B cell (primary cell): ENCODE measurements at regions not wholly inside any gene's neighbourhood (a gene's known extent, or its start where the extent isn't known, plus 50 kb on each side); places are given as distances from the start of the nearest gene placed in this dataset.

ENCODE experiments used
- ATAC-seq: fragments of 200-7000 bp; cut with Tn5 transposase; one replicate; pipeline ENCODE4 v1.10.0; 2021; ENCODE audit warnings: low read depth, mild to moderate bottlenecking, moderate number of reproducible peaks, moderate library complexity
- CTCF ChIA-PET: fragments of 350-600 bp; sonication (Branson Sonifier 250); formaldehyde crosslinking; loops from one replicate; lab custom pipeline; 2021; ENCODE audit warnings: antibody characterized with exemption, inconsistent platforms; lab: Charles Lee
- POLR2A ChIA-PET: fragments of 350-600 bp; sonication (Branson Sonifier 250); formaldehyde crosslinking; loops from one replicate; lab custom pipeline; 2021; ENCODE audit warnings: antibody characterized with exemption; lab: Charles Lee
- DNase-seq: peaks from one replicate; pipeline ENCODE4 v3.0.0; 2013
- H2AFZ ChIP-seq: 2 replicates; pipeline ENCODE4 v1.6.1; 2012; ENCODE audit warnings: mild to moderate bottlenecking, low read depth, low read length; ENCODE audit not compliant: insufficient read depth, poor library complexity, severe bottlenecking
- H3K27ac ChIP-seq, 2 donors: 1 replicate in 1 of 2; 2 replicates in 1 of 2; pipeline ENCODE4 v1.5.1; 2012 to 2013; ENCODE audit warnings: low read length in 2 of 2, mild to moderate bottlenecking in 2 of 2, moderate library complexity in 1 of 2
- H3K27me3 ChIP-seq, 4 experiments: fragments of 200-600 bp in 1 of 4; sonication (generic) in 1 of 4; replicated peaks in 1 of 4; 1 replicate in 2 of 4; 2 replicates in 2 of 4; pipeline versions ENCODE4 v1.6.1 to v1.7.0; 2013 to 2016; ENCODE audit warnings: low read length in 3 of 4, mild to moderate bottlenecking in 2 of 4, mixed read lengths in 1 of 4, moderate library complexity in 1 of 4; ENCODE audit not compliant: insufficient read depth in 4 of 4, control insufficient read depth in 3 of 4; ENCODE audit errors: control extremely low read depth in 1 of 4
- H3K36me3 ChIP-seq, 2 experiments: replicated peaks in 1 of 2; 1 replicate in 1 of 2; 2 replicates in 1 of 2; pipeline versions ENCODE4 v1.6.1 to v1.7.1; 2013; ENCODE audit warnings: low read length in 1 of 2; ENCODE audit not compliant: insufficient read depth in 2 of 2, control insufficient read depth in 1 of 2; ENCODE audit errors: control extremely low read depth in 1 of 2, extremely low read depth in 1 of 2
- H3K4me1 ChIP-seq, 2 donors: fragments of 200-600 bp in 1 of 2; sonication (generic) in 1 of 2; 1 replicate in 1 of 2; 2 replicates in 1 of 2; pipeline versions ENCODE4 v1.5.1 to v1.6.1; 2013 to 2017; ENCODE audit warnings: low read length in 2 of 2; ENCODE audit not compliant: control insufficient read depth in 2 of 2, insufficient read depth in 2 of 2
- H3K4me2 ChIP-seq: replicated peaks from 2 replicates; pipeline ENCODE3; 2012; ENCODE audit warnings: mild to moderate bottlenecking, low read depth, low read length; ENCODE audit not compliant: poor library complexity, severe bottlenecking
- H3K4me3 ChIP-seq, 5 experiments: fragments of 200-600 bp in 1 of 5; sonication (generic) in 1 of 5; 1 replicate in 3 of 5; 2 replicates in 2 of 5; pipeline versions ENCODE4 v1.5.1 to v1.7.0; 2011 to 2016; ENCODE audit warnings: low read length in 4 of 5, mild to moderate bottlenecking in 4 of 5, low read depth in 2 of 5, control low read depth in 1 of 5, moderate library complexity in 1 of 5; ENCODE audit not compliant: insufficient read depth in 1 of 5; ENCODE audit errors: control extremely low read depth in 1 of 5, extremely low read depth in 1 of 5
- H3K79me2 ChIP-seq: fragments of 200-600 bp; sonication (generic); one replicate; pipeline ENCODE4 v1.6.0; 2016; ENCODE audit warnings: low read length; ENCODE audit not compliant: control insufficient read depth, insufficient read depth
- H3K9ac ChIP-seq: fragments of 200-600 bp; sonication (generic); 2 replicates; pipeline ENCODE4 v1.6.1; 2017; ENCODE audit warnings: mild to moderate bottlenecking, low read length, moderate library complexity
- H3K9me3 ChIP-seq, 3 donors: one replicate each; pipeline versions ENCODE4 v1.6.1 to v1.7.1; 2013; ENCODE audit warnings: low read length in 2 of 3; ENCODE audit not compliant: control insufficient read depth in 2 of 3, insufficient read depth in 1 of 3; ENCODE audit errors: control extremely low read depth in 1 of 3
- H4K20me1 ChIP-seq: 2 replicates; pipeline ENCODE4 v1.6.0; 2012; ENCODE audit warnings: mild to moderate bottlenecking, low read length; ENCODE audit not compliant: insufficient read depth, control insufficient read depth, poor library complexity, severe bottlenecking
- H3K27ac Mint-ChIP-seq: one replicate; pipeline ENCODE4 v1.8.0; 2021; ENCODE audit warnings: mixed read lengths
- H3K27me3 Mint-ChIP-seq: one replicate; pipeline ENCODE4 v1.8.0; 2021; ENCODE audit warnings: mixed read lengths
- H3K4me1 Mint-ChIP-seq: one replicate; pipeline ENCODE4 v1.8.0; 2021; ENCODE audit warnings: mixed read lengths
- H3K4me3 Mint-ChIP-seq: one replicate; pipeline ENCODE4 v1.8.0; 2021; ENCODE audit warnings: mixed read lengths
- H3K9me3 Mint-ChIP-seq: one replicate; pipeline ENCODE4 v1.8.0; 2022; ENCODE audit warnings: mixed read lengths; ENCODE audit not compliant: insufficient read depth
- CTCF ChIP-seq: fragments of 200-600 bp; IDR thresholded peaks from one replicate; pipeline ENCODE4 v1.8.0; 2022; ENCODE audit warnings: antibody characterized with exemption, mild to moderate bottlenecking
- EZH2 ChIP-seq: IDR thresholded peaks from 2 replicates; pipeline ENCODE4 v1.6.1; 2012; ENCODE audit warnings: borderline replicate concordance, low read depth, mild to moderate bottlenecking, moderate library complexity, low read length; ENCODE audit not compliant: insufficient read depth, poor library complexity, severe bottlenecking
- WGBS: methylation state at CpG from one replicate; pipeline ENCODE4 v1.1.5; 2013; ENCODE audit warnings: missing lambda C conversion rate; ENCODE audit not compliant: insufficient coverage; 5-methylcytosine and 5-hydroxymethylcytosine counted together
- intact Hi-C: fragments of 100-400 bp; cut with micrococcal nuclease; formaldehyde crosslinking; loops from one replicate; pipeline ENCODE4 v1.10.0; 2022

GRCh38 chr9:31783491-31783890 lies 601.0 kb upstream of the ACO1 start:
- Mint-ChIP-seq H3K9me3 (peaks cover 10% of the 10 kb centered on the region), H3K27ac (no peak overlapping the region), H3K27me3 (no peaks in the 10 kb centered on the region), H3K4me3 (no peak overlapping the region), H3K4me1 (no peaks in the 10 kb centered on the region)
- Histone ChIP-seq H3K79me2 (no peaks in the 10 kb centered on the region), H4K20me1 (no peaks in the 10 kb centered on the region), H3K4me2 (no peak overlapping the region), H3K4me1 (no peaks in the 10 kb centered on the region), H3K4me3 (no peak overlapping the region), H3K27me3 (no peaks in the 10 kb centered on the region), H3K27ac (no peak overlapping the region), H3K9me3 (peaks cover 5 to 13% (median 8%) of the 10 kb centered on the region in 3 donors), H3K9ac (no peak overlapping the region), H2AFZ (no peak overlapping the region), H3K36me3 (no peaks in the 10 kb centered on the region)
- ChIA-PET CTCF (no interaction called here), POLR2A (no interaction called here)
- no peak for ATAC-seq
- intact Hi-C loops = no loop called here
- WGBS = no CpG with 5 or more reads among the region's 2 CpGs
- DNase-seq = no peak
- TF ChIP-seq CTCF (no peak), EZH2 (no peak)

GRCh38 chr9:31790720-31791119 lies 593.7 kb upstream of the ACO1 start:
- no peaks in the 10 kb centered on the region for H3K4me1 ChIP-seq
- WGBS = 94% methylated on average over 5 of the region's 8 CpGs
- Mint-ChIP-seq H3K27ac (no peak overlapping the region), H3K4me1 (no peaks in the 10 kb centered on the region), H3K27me3 (no peaks in the 10 kb centered on the region), H3K4me3 (no peak overlapping the region), H3K9me3 (no peaks in the 10 kb centered on the region)
- H3K9ac ChIP-seq = no peak overlapping the region
- no peaks in the 10 kb centered on the region for H3K9me3 ChIP-seq
- no peak overlapping the region for H3K4me3 ChIP-seq
- no peak overlapping the region for H3K4me2 ChIP-seq
- no peak for ATAC-seq
- H3K27me3 ChIP-seq = no peaks in the 10 kb centered on the region
- intact Hi-C loops = no loop called here
- ChIA-PET CTCF (no interaction called here), POLR2A (no interaction called here)
- H3K27ac ChIP-seq = no peak overlapping the region
- no peaks in the 10 kb centered on the region for H3K79me2 ChIP-seq
- no peaks in the 10 kb centered on the region for H4K20me1 ChIP-seq
- no peak overlapping the region for H2AFZ ChIP-seq
- no peaks in the 10 kb centered on the region for H3K36me3 ChIP-seq
- TF ChIP-seq CTCF (no peak), EZH2 (no peak)
- no peak for DNase-seq
